Stimulated activated naive CD4-positive, alpha-beta T cell (primary cell): ENCODE measurements at regions not wholly inside any gene's neighbourhood (a gene's known extent, or its start where the extent isn't known, plus 50 kb on each side); places are given as distances from the start of the nearest gene placed in this dataset.

Experiments
- DNase-seq, 6 experiments: peaks; one replicate each; lab custom pipeline; 2025; lab: John Stamatoyannopoulos, UW

GRCh38 chr1:30405631-30406212, 317.7 kb downstream of the MATN1 start:
- no peak for DNase-seq

GRCh38 chr1:30405081-30405480, 318.3 kb downstream of the MATN1 start:
- DNase-seq, result no peak

- DNase-seq, result no peak
Measured at GRCh38 chr1:30404341-30404740, 319.0 kb downstream of the MATN1 start.

GRCh38 chr1:30403726-30404125, 319.7 kb downstream of the MATN1 start:
- DNase-seq, result no peak

- DNase-seq, result no peak
Measured at GRCh38 chr1:30403061-30403645, 320.2 kb downstream of the MATN1 start.

GRCh38 chr1:30402031-30402430, 321.4 kb downstream of the MATN1 start:
- DNase-seq, result no peak

- no peak for DNase-seq
Measured at GRCh38 chr1:30400507-30400906, 322.9 kb downstream of the MATN1 start.

GRCh38 chr1:30399026-30399425, 324.4 kb downstream of the MATN1 start:
- DNase-seq, result no peak

GRCh38 chr1:30397576-30397975, 325.8 kb downstream of the MATN1 start:
- DNase-seq, result no peak

GRCh38 chr1:30395631-30396030, 327.8 kb downstream of the MATN1 start:
- DNase-seq, result no peak

GRCh38 chr1:30388386-30388785, 335.0 kb downstream of the MATN1 start:
- DNase-seq, result no peak

- no peak for DNase-seq
Measured at GRCh38 chr1:30386156-30386926, 337.0 kb downstream of the MATN1 start.

GRCh38 chr1:30385246-30385995, 338.0 kb downstream of the MATN1 start:
- DNase-seq, result no peak

- no peak for DNase-seq
Measured at GRCh38 chr1:30384286-30385245, 338.8 kb downstream of the MATN1 start.

- DNase-seq, result no peak
Measured at GRCh38 chr1:30383221-30383711, 340.1 kb downstream of the MATN1 start.

- DNase-seq, result no peak
Measured at GRCh38 chr1:30382496-30382895, 340.9 kb downstream of the MATN1 start.

- no peak for DNase-seq
Measured at GRCh38 chr1:30381671-30382365, 341.6 kb downstream of the MATN1 start.

- DNase-seq, result no peak
Measured at GRCh38 chr1:30381266-30381665, 342.1 kb downstream of the MATN1 start.

GRCh38 chr1:30380625-30380984, 342.8 kb downstream of the MATN1 start:
- DNase-seq, result no peak

- DNase-seq, result peak in 5 of 6 experiments; percentile 5 to 65 (median 30)
Measured at GRCh38 chr1:30379684-30380624, 343.4 kb downstream of the MATN1 start.
